ENCODE measurements at regions not wholly inside any gene's neighbourhood (a gene's known extent, or its start where the extent isn't known, plus 50 kb on each side); places are given as distances from the start of the nearest gene placed in this dataset.
"Not testable (repeated sequence)": the region's sequence is repeated elsewhere in the genome, so short reads cannot be mapped to it uniquely, and the experiment has no call there.

DNA sequence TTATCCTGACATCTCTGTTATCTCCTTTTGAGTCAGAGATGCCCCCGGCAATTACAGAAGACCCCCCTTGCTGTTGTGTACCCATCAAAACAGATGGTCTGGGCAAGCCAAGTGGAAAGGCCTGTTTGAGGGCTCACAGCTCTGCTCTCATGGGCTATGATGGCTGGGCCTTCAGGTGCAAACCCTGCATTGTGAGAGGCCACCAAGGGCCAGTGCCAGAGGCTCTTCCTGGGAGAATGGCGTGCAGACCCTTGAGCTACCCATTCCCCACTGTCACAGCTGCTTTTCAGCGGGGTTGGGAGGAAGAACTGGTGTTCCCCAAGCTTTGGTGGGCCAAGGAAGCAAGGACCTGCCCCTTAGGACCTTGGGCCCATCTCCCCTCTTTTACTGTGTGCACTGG is 174.7 kb upstream of the PPP1R26 start:
- DNase-seq (ENCODE audit: extremely low read depth, low read depth): no peak

DNA sequence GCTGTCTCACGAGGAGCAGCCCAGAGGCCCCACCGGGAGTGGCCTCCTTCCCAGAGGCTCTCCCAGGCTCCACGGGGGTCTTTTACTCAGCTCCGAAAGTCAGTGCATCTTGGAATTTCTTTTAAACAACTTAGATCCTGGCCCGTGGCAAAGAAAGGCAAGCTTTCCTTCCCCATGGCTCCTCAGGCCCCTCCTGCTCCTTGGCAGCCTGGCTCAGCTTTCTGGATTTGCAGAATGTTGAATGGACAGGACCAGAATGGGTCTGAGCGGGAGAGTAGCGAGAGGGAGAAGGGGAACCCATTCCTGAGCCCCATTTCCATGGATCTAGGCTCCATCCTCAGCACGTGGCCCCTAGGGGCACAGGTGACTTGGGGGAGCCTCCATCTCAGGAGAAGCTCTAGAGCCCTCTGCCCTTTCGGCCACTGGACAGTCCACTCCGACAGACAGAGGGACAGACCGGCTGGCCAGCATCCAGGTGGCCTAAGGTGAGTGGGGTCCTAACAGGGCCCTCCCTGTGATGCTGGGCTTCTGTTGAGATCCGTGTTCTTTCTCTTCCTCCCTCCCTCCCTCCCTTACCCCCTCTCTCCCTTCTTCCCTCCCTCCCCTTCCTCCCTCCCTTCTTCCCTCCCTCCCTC is 173.9 kb upstream of the PPP1R26 start:
- no peak for DNase-seq (ENCODE audit: extremely low read depth, low read depth)

DNA sequence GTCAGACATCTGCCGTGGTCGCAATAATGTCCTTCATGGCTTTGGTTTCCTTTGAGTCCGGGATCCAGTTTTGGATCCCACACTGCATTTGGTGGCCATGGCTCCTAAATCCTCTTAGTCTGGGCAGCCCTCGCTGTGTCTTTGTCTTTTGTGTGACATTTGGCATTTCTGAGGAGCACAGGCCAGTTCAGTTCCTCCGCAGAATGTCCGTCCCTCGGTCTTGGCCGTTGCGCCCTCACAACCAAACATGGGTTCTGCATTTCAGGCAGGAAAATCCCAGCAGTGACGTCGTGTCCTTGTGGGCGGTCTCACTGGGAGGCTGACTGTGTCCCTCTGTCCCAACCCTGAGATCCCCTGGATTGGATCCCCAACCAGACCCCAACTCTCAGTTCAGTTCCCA is 172.9 kb upstream of the PPP1R26 start:
- DNase-seq (ENCODE audit: extremely low read depth, low read depth): no peak

DNA sequence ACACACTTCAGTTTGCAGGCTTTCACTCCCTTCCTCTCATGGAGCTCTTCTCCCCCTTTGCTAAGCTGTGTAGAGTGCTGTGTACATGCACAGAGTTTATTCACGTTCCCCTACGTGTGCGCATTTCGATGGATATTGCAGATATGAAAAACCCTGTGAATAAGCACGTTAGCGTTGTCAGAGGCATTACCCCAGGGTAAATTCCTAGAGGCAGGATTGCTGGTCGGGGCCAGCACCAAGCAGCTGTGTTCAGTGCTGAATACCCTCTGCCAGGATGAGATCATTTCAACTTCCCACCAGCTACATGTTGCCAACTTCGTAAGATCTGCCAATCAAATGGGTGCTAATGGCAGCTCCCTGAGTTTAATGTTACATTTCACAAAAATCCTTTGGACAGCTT is 172.3 kb upstream of the PPP1R26 start:
- no peak for DNase-seq (ENCODE audit: extremely low read depth, low read depth)

DNA sequence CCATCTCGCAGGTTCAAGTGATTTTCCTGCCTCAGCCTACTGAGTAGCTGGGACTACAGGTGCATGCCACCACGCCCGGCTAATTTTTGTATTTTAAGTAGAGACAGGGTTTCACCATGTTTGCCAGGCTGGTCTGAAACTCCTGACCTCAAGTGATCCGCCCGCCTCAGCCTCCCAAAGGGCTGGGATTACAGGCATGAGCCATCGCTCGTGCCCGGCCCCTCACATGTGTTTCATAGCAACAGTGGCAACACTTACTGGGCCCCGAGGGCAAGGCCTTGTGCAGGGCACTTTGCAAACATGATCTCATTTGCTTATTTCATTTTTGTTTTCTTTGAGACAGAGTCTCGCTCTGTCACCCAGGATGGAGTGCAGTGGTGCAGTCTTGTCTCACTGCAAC is 171.7 kb upstream of the PPP1R26 start:
- DNase-seq (ENCODE audit: extremely low read depth, low read depth): not testable (repeated sequence)

DNA sequence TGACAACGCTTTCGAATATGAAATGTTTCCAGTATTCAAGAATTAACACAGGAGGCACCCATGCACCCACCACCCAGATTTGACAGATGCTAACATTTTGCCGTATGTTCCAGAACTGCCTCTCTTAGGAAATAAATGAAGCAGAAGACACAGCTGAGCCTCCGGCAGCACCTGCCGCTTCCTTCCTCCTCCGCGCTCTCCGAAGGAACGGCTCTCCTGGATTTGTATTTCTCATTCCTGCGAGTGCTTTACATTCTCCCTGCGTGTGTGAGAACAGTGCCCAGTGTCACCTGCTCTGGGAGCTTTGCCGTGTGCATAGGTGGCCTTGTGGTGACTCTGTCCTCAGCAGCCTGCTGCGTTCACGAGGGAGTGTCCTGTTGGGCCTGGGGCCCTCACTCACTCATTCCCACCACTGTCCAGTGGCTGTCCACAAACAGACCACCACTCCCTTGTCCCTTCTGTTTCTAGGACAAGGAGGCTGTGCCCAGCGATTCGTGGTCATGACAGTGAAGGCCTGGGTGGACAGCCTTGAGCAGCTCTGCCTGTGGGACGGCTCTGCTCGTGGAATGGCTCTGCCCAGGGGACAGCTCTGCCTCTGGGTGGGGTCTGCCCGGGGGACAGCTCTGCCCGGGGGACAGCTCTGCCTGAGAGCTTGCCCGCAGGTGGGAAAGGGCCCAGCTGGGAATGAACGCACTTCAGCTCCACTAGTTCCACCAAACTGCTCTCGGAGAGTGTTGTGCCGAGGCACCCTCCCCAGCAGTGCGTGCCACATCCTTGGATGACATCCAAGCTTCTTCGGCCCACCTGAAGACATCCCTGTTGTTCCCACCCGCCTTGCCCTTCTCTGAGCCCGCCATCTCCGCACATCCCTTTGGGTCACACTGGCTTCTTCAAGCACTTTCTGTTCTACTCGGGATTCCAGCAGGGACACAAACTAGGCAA is 170.5 kb upstream of the PPP1R26 start:
- no peak for DNase-seq (ENCODE audit: extremely low read depth, low read depth)

DNA sequence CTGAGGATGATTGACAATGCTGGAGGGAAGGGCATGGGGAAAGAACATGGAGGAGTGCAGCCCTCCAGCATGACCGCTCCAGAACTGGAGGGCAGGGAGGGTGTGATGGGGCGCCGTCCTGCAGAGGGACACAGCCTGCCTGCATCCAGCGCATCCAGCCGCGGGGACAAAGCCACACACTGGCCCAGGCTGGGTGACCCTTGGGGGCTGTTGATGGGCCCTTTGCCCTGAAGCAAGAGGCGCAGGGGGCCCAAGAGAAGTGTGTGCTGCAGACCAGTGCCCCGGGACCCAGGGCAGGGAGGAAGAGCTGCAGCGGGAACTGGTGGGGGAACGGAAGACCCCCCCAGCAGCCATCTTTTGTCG is 169.8 kb upstream of the PPP1R26 start:
- DNase-seq (ENCODE audit: extremely low read depth, low read depth): no peak

DNA sequence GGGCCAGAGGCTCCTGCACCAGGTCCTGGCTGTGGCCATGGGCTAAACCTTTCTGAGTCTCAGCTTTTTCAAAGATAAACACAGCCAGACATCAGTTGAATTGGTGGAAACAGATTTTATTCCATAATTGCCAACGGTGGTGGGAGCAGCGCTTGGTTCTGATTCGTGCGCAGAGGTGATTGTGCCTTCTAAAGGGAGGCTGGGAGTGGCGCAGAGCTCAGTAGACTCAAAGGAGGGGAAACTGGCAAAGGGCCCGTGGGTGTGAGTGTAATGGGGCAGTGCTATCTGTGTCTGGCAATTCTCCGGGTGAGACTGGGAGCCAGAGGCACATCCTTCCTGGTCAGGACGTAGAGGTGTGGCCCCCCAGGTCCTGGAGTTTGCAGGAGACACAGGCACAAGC is 169.4 kb upstream of the PPP1R26 start:
- DNase-seq (ENCODE audit: extremely low read depth, low read depth): no peak

DNA sequence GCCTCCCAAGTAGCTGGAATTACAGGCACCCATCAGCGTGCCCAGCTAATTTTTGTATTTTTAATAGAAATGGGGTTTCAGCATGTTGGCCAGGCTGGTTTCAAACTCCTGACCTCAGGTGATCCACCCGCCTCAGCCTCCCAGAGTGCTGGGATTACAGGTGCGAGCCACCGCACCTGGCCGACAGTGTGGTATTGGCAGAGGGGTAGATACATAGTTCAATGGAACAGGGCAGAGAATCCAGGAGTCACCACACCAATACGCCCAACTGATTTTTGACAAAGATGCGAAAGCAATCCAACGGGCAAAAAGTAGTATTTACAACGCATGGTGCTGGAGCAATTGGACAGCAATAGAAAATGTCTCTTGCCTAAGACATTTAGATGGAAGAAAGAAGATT is 164.0 kb upstream of the PPP1R26 start:
- DNase-seq (ENCODE audit: extremely low read depth, low read depth): no peak

DNA sequence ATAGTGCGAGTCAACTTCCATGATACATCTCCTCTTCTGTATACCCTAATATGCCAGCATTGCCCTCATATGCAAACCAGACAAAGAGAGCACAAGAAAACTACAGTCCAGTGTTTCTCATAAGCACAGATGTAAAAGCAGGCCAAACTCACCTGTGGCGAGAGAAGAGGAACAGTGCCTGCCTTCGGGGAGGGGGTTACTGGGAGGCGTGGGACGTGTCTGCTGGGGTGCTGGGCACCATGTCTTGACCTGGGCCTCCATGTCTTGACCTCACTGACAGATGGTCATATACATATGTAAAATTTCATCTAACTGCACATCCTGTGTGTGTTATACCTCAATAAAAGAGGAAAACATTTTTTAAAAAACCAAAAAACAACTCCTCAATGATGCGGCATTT is 159.3 kb upstream of the PPP1R26 start:
- no peak for DNase-seq (ENCODE audit: extremely low read depth, low read depth)

DNA sequence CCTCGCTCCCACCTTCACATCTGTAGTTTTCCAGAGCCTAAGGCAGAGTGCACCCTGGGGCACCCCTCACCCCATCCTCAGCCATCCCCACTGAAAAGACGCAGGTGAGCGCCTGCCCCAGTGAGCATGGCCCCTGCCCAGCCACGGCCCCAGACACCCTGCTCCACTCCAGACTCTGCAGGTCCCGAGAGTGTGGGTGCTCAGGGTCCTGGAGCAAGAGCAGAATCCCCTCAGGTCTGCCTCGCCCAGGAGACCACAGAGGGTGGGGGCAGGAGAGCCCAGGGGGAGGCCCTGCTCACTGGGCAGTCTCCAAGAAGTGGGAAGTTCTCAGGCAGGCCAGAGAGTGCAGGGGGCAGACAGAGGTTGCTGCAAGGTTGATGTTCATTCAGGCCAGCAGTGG is 158.6 kb upstream of the PPP1R26 start:
- no peak for DNase-seq (ENCODE audit: extremely low read depth, low read depth)

DNA sequence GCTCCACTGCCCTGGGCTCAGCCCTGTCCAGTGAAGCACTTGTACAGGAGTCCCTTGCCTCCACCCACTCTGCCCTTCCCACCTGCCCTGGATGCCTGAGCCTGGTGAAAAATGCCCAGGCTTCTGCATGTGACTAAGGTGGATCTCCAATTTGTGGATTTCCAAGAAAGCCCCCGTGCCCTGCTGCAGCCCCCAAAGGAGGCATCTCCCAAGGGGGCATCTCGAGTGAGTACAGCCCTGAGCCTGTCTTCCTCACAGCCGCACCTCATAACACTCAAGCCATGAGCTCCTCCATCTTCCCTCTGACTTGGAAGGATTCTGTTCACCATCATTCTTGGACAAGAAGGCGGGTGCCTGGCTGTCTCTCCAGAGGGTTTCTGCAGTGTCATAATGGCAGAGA is 158.0 kb upstream of the PPP1R26 start:
- DNase-seq (ENCODE audit: extremely low read depth, low read depth): no peak

DNA sequence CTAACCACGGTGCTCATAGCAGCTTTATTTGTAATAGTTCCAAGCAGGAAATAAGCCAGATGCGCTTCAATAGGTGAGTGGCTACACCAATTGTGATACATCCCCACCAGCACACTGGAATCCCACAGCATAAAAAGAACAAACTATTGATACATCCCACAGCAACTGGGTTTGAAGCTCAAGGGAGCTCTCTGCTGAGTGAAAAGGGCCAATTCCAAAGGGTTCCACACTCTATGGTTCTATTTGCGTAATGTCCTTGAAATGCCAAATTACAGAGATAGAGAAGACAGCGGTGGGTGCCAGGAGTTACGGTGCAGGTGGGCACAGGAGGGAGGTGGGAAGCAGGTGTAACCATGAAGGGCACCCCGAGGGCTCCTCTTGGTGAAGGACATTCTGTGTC is 155.3 kb upstream of the PPP1R26 start:
- DNase-seq (ENCODE audit: extremely low read depth, low read depth): no peak

DNA sequence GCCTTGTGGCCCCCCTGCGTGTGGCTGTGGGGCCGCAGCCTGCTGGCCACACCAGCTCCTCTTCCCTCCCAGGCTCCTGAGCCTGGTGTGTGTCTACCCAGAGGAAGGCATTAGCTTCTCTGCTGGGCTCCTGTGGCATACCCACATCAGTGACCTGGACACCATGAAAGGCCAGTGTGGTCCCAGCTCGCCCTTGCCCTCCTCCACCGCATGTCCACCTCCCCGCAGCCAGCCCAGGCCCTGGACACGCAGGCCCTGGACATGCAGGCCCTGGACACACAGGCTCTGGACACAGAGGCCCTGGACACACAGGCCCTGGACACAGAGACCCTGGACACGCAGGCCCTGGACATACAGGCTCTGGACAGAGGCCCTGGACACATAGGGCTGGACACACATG is 153.4 kb upstream of the PPP1R26 start:
- DNase-seq (ENCODE audit: extremely low read depth, low read depth): no peak

DNA sequence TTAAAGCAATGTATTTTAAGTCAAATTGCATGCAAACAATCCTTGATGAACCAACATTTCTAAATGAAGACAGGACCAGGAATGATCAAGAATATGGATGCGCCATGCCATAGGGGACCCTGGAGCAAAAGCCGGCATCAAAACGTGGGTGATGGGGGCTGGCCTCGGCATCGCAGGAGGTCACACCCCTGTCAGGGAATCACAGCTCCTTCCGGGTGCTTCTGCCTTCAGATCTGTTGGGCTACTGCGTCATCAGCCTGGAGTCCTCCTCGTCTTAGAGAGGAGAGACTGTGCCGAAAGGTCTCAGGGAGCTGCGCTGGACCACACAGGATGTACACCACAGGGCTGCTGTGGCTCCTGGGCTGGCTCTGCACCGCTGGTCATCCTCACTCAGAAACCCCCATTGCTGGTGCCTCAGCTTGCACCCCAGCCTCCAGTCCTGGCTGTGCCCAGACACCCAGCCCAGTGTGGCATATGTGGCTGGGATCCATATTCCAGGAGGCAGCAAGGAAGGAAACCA is 152.9 kb upstream of the PPP1R26 start:
- DNase-seq (ENCODE audit: extremely low read depth, low read depth): no peak

DNA sequence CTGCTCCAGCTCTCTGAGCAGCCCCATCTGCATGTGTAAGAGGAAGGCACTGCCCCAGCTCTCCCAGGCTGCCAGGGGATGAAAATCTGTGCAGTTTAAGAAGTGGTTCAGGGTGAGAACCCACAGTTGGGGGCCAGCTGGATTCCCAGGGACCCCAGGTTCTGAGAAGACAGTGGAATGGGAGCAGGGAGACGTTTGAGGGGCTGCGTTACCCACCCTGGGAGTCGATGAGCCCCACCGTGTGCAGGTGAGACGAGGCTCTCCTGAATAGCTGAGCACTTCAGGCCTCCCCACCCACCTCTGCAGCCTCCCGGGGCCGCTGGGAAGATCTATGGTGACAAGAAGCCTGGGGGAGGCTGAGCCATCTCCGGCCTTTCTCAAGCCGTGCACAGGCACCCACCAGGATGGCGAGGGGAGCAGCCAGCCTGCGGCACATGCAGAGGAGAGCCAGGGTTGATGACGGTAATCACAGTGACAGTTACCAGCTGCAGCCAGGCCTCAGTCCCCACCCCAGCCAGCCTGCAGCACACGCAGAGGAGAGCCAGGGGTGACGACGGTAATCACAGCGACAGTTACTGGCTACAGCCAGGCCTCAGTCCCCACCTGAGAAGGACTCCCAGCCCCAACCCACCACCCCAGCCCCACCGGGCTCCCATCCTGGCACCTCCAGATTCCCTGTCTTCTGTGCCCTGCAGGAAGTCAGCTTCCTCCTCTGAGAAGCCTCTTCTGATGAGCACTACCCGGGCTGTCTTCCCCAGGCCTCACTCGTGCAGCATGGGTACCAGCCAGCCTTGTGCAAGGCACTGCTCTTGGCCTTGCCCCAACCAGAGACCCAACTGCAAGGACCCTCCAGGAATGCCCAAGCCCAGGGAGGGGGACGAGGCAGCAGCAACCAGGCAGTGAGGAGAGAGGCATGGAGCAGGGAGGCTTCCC is 150.8 kb upstream of the PPP1R26 start:
- DNase-seq (ENCODE audit: extremely low read depth, low read depth): no peak

DNA sequence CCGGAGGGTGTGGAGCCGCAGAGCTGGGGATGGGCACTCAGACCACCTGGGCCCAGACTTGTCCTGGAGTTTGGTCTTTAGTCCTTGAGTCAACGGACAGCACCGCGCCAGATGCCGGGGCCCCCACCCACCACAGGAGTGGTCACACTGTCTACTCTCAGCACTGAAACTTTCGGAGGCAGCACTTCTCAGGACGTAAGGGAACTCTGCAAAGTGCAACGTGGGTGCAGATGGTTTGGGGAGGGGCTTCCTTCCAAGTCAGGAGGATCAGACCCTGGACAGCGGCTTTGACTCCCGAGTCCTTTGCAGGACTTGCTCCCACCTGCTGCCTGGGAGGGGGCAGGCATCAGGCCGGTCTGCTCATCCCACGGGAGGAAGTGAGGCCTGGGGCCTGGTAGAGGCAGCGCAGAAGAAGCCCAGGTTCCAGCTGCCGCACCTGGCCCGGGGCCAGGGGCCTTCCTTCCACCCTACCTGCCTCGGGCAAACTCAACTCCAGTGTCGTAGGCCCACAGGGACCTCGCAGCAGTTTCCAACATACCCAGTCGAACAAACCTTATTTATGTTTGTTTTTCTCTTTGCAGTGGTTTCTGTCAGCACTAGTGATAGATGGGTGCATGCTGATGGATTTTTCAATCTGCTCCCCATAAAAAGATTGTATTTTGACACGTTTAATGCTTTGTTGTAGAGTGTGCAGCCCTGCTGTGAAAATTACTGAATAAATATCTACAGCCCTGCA is 149.8 kb upstream of the PPP1R26 start:
- no peak for DNase-seq (ENCODE audit: extremely low read depth, low read depth)

DNA sequence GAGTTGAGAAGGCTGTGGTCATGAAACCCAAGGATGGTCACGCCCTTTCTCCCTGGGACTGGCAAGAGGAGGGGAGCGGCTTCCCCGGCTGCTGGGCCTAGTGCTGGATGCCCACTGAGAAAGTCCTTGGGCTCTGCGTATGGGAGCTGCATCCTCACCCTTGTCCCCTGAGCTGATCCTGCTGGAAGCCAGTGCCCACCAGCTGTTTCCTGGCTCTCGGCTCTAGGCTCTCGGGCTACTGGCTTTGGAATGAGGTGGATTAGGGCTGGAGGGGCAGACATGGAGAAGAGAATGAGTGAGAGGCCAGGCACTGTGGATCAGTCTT is 149.3 kb upstream of the PPP1R26 start:
- no peak for DNase-seq (ENCODE audit: extremely low read depth, low read depth)

DNA sequence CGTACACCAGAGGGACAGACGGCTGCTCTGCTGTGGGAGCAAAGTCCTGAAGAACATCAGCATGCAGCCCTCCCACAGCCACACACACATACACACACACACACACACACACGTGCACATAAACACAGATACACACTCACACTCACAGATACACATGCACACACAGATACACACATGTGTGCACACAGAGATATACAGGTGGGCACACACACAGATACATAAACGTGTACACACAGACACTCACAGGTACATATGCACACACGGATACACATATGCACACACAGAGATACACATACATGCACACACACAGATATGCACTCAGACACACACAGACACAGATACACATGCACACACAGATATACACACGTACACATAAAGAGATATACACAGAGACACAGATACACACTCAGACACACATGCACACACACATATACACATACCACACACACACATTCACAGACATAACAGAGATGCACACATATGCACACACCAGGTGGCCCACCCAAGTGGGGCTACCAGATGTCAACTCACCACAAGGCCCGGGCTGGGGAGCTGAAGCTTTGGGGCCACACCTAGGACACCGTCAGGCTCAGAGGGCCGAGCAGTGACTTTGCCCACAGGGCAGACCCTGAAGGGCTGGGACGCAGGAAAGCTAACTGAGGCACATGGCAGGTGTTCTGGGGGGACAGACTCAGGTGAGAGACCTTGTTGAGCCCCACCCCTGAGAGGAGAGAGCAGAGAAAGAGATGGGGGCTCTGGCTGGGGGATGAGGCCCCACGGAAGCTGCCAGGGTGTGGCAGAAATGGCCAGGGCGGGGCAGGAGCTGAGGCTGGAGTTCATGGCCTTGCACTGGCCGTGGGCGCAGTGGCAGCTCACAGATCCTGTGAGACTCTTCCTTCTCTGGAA is 148.6 kb upstream of the PPP1R26 start:
- no peak for DNase-seq (ENCODE audit: extremely low read depth, low read depth)

DNA sequence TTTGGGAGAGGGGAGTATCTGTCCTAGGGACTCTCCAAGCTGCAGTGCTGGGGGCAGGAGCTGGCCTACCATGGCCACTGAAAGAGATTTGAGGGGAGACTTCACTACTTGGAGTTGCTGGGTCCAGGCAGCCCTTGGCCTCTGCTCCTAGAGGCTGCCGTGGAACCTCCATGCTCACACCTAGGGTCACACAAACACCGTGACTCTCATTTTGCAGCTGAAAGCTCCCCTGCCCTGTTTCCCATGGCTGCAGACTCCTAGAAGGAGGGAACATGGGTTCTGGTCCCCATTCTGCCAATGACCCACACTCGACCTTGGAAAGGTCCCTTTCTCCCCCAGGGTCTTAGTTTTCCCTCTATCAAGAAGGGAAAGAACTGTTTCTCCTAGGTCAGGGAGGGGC is 147.1 kb upstream of the PPP1R26 start:
- DNase-seq (ENCODE audit: extremely low read depth, low read depth): no peak
